Activated CD8-positive, alpha-beta memory T cell treated with anti-CD3 and anti-CD28 coated beads, Interleukin-2, amount 50 U/mL, for 48 hours (primary cell): ENCODE measurements at regions not wholly inside any gene's neighbourhood (a gene's known extent, or its start where the extent isn't known, plus 50 kb on each side); places are given as distances from the start of the nearest gene placed in this dataset.
A peak's percentile ranks its signal among the peaks of the same experiment; 100 is the strongest.

Source experiments
- DNase-seq: peaks from one replicate; pipeline ENCODE4 v3.0.0-alpha.2; 2020

DNA sequence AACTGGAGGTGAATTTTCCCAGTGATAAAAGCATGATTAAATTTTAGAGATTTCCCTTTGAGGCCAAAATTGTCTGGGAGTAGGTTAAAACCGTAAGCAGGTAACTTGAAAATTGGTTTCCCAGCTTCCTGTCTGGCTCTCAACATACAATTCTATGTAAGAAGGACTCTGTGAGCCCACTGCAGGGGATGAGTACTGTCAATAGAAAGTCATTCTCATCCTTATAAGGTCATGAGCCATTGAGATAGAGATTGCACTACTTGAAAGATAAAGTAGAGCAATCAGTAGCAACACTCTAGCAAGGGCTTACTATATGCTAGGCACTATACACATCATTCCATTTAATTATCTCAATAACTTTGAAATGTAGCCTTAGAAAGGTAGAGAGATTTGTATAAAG is 225.6 kb upstream of the HMGA2 start:
- DNase-seq, result no peak

GRCh38 chr12:65602253-65602609 is 222.1 kb upstream of the HMGA2 start:
- no peak for DNase-seq

- DNase-seq, result peak; percentile 64
These were observed 221.5 kb upstream of the HMGA2 start for GRCh38 chr12:65602610-65603295.

GRCh38 chr12:65603438-65604351 is 220.6 kb upstream of the HMGA2 start:
- DNase-seq, result no peak

GRCh38 chr12:65605019-65605418 is 219.3 kb upstream of the HMGA2 start:
- DNase-seq, result no peak

DNA sequence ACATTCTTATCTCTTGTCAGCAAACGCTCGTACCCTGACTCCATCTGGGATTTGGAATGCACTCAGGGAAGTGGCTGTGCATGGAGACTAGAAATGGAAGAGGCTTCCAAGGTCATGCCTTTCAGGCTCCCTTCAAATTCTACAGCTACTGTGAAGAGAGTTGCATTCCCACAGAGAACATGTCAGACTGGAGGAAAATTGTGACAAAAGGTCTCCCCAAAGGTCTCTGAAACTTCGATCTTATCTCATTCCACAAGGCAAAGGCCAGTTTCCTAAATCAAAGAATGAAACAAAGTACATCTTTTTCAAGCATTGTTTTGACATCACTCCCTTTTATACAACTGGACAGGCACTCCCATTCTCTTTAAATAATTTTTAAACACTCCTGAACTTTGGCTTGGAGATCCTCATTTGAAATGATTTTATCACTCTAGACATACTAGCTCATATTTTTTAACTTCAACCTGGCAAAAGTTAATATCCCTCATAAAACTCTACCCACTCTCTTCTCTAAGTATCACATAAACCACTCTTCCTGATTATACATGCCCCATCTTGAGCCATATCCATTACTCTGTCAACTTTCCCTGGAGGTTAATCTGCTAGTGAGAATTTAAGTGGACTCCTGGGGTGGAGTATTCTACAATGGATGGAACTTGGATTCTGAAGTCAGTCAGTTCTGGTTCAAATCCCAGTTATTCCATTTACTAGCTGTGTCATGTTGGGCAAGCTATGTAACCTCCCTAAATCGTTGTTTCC is 218.1 kb upstream of the HMGA2 start:
- DNase-seq, result no peak

GRCh38 chr12:65607401-65607841 is 216.9 kb upstream of the HMGA2 start:
- no peak for DNase-seq

- no peak for DNase-seq
These were observed 215.9 kb upstream of the HMGA2 start for GRCh38 chr12:65608319-65608916.

- DNase-seq, result no peak
These were observed 214.9 kb upstream of the HMGA2 start for GRCh38 chr12:65609359-65609771.

DNA sequence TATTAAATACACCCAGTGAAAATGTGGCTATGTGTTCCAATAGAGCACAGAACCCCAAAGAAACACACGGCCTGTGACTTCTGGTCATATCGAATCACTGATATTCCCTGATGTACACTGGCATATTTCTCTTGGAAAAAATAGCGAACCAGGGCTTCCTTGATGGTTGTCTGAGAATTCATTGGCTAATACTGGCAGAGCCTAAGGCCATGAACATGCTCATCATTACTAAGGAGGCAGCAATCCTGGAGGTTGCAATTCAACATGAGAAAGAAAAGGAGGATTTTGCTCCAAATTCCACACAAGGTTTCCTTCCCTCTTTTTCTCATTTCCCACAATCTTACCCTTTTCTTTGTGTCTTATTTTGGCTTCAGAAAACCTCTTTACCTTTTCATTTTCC is 212.9 kb upstream of the HMGA2 start:
- no peak for DNase-seq

DNA sequence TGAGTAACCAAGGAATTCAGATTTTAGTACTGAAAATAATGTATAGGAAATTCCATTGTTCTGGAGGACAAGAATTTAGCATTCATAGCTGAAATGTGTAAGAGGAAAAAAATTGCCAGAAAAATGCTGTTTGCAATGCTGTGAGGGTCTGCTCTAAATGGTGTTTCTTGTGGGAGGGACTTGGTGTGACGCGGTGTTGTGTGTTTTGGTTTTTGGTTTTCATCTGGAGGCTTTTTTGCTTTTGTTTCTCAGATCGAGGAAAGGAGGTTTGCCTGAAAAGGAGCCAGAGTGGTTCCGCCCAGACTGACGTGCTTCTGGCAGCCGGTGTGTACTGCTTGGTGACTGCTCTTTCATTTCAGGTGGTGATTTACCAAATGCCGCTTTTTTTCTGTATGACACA is 211.8 kb upstream of the HMGA2 start:
- no peak for DNase-seq

- no peak for DNase-seq
These were observed 210.6 kb upstream of the HMGA2 start for GRCh38 chr12:65613692-65614091.

DNA sequence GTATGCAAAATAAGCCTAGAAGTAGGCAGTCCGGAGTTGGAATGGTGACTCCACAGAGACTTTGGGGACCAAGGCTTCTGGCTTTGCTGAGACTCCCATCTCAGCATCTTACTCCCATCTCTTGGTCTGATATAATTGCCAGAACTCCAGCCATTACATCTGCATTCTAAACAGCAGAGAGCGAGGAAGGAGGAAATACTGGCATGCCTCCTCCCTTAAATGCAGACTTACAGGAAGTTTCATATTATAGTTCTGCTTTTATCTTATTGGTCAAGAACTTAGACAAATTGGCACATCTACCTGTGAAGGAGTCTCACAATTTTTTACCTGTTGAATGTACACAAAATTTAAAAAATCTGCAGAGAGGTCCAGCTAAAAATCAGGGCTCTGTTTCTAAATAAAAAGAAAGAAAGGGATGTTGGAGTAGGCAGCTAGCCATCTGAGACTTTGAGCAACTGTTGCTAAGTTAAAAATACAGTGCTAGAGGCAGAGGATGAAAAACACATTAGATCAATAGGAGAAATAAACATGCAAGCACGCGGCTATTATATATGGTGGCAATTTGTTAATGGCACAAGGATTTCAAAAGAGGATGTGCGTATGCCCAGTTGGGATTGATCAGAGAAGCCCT is 209.9 kb upstream of the HMGA2 start:
- no peak for DNase-seq

DNA sequence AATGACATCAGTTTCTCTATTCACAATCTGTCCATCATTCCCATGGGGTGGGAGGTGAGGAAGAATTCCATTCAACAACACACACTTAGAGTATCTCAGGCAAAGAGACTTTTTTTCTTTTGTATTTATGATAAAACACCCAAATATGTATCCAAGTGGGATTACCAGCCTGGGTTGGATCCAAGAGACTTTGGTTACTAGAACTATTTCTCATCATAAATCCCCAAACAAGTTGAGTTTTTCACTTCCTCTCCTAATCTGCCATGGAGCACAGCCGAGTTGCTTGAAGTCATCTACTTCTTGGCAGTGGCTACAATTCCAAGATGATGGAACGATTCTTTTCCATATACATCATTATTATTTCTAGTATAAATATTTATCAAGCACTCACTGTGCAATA is 209.2 kb upstream of the HMGA2 start:
- no peak for DNase-seq

DNA sequence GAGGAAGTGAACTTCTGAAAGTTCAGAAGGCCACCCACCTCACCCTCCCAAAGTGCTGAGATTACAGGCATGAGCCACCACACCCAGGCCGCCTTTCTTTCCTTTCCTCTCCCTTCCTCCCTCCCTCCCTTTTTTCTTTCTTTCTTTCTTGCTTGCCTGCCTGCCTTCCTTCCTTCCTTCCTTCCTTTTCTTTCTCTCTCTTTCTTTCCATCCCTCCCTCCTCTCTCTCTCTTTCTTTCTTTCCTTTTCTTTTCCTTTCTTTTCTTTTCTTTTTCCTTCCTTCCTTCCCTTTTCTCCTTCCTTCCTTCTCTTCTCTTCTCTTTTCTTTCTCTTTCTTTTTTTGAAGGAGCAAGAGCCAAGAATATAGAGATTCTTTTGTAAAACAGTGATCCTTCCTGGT is 208.3 kb upstream of the HMGA2 start:
- no peak for DNase-seq

DNA sequence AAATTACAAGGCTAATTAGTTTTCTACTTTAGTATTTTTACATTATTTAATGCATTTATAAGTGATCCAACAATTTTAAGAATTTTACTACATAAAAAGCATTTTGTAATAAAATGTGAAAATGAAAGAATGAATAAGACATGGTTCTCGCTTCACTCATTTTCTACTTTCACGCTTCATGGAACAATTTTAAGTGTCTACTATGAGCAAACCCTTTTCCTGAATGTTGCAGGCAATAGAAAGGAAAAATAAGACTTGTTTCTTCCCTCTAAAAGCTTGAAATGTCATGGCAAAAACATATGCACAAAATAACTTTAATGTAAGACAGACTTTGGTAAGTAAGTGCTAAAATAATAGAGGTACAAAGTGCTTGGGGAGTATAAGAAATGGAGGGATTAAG is 205.7 kb upstream of the HMGA2 start:
- DNase-seq, result no peak

- no peak for DNase-seq
These were observed 205.3 kb upstream of the HMGA2 start for GRCh38 chr12:65619018-65619417.

DNA sequence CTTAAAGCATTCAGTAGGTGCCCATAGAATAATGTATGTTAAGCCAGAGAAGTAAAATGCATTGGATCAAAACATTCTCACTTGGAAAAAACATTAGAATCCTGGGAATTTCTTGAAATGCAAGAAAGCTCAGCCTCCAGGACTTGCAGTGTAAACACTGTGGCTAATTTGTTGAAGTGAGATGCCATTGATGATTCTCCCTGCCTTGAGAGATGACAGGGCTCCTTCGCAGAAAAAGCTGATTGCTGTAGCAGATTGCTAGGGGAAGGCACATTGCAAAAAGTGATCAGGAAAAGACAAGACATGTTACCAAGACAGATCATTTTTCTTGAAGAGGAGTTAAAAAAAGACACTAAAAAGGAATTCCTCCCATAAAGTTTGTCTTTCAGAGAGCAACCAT is 204.2 kb upstream of the HMGA2 start:
- no peak for DNase-seq

- no peak for DNase-seq
These were observed 202.2 kb upstream of the HMGA2 start for GRCh38 chr12:65622056-65622455.

DNA sequence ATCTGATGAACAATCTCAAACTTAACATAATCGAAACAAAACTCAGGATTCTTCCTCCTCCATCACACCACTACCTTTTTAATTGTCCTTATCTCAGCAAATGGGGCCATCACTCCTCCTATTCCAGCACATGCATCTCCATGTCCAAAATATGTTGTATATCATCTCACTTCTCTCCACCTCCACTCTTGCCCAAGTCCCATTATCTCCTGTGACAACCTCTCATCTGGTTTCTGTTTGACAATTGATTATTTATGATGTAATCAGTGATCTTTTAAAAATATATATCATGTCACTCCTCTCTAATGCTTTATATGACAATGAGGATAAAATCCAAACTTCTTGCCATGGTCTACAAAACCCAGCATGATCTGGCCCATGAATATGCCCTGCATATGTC is 200.8 kb upstream of the HMGA2 start:
- no peak for DNase-seq

DNA sequence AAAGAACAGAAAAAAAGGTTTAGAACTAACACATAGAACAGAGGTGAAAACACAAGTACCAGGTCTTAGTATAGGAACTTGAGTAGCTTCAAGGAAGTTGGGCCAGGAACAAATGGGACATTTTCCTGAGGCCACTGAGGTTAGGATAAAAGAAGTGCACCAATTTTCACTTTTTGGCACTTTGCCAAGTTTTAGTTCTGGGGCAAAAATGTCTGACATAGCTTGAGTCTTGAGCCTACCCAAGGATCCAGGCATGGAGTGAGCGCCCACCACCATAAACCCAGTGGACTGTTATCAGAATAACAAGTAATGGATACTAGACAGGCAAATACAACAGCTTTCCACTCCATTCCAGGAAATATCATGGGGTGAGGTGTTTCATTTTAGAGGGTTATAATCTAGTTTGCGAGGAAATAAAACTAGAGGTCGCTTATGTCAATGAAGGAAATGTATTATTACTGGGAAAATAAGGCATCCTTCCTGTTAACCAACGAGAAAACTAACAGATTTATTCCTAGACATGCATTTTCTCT is 199.7 kb upstream of the HMGA2 start:
- DNase-seq, result no peak

GRCh38 chr12:65628061-65628460 is 196.2 kb upstream of the HMGA2 start:
- DNase-seq, result no peak
